ENCODE measurements at regions not wholly inside any gene's neighbourhood (a gene's known extent, or its start where the extent isn't known, plus 50 kb on each side); places are given as distances from the start of the nearest gene placed in this dataset.

- Histone ChIP-seq H3K9ac (no peak overlapping the region), H3K4me1 (ENCODE audit: low read depth, poor library complexity, severe bottlenecking) (no peaks in the 10 kb centered on the region), H2AFZ (ENCODE audit: low read depth) (no peak overlapping the region), H3K27me3 (ENCODE audit: insufficient read depth, low read depth) (no peaks in the 10 kb centered on the region), H3K27ac (no peak overlapping the region), H3K4me3 (IDR thresholded peaks at IDR 0.05; ENCODE audit: insufficient read depth, low read depth, low read length) (no peak overlapping the region), H3K36me3 (ENCODE audit: insufficient read depth) (no peaks in the 10 kb centered on the region), H3K79me2 (ENCODE audit: insufficient read depth, low read depth) (no peaks in the 10 kb centered on the region), H3K4me2 (no peak overlapping the region), H4K20me1 (ENCODE audit: insufficient read depth) (no peaks in the 10 kb centered on the region)
- no peak for TF ChIP-seq CTCF (conservative IDR thresholded peaks at IDR 0.05; ENCODE audit: low read depth, low read length)
Observed at GRCh38 chr13:105506463-105506862, 1029.0 kb downstream of the EFNB2 start.

- TF ChIP-seq CTCF (conservative IDR thresholded peaks at IDR 0.05; ENCODE audit: low read depth, low read length), result no peak
- Histone ChIP-seq H3K27ac (no peak overlapping the region), H3K27me3 (ENCODE audit: insufficient read depth, low read depth) (no peaks in the 10 kb centered on the region), H3K9ac (no peak overlapping the region), H3K4me2 (no peak overlapping the region), H3K4me3 (IDR thresholded peaks at IDR 0.05; ENCODE audit: insufficient read depth, low read depth, low read length) (no peak overlapping the region), H2AFZ (ENCODE audit: low read depth) (no peak overlapping the region), H3K4me1 (ENCODE audit: low read depth, poor library complexity, severe bottlenecking) (no peaks in the 10 kb centered on the region), H4K20me1 (ENCODE audit: insufficient read depth) (no peaks in the 10 kb centered on the region), H3K79me2 (ENCODE audit: insufficient read depth, low read depth) (no peaks in the 10 kb centered on the region), H3K36me3 (ENCODE audit: insufficient read depth) (no peaks in the 10 kb centered on the region)
Observed at GRCh38 chr13:105502193-105502592, 1033.3 kb downstream of the EFNB2 start.

GRCh38 chr13:105497597-105497996, 1037.9 kb downstream of the EFNB2 start:
- H3K27me3 ChIP-seq (ENCODE audit: insufficient read depth, low read depth), result no peaks in the 10 kb centered on the region
- H3K79me2 ChIP-seq (ENCODE audit: insufficient read depth, low read depth), result no peaks in the 10 kb centered on the region
- H3K4me2 ChIP-seq, result no peak overlapping the region
- H2AFZ ChIP-seq (ENCODE audit: low read depth), result no peak overlapping the region
- H3K4me1 ChIP-seq (ENCODE audit: low read depth, poor library complexity, severe bottlenecking), result no peaks in the 10 kb centered on the region
- no peaks in the 10 kb centered on the region for H4K20me1 ChIP-seq (ENCODE audit: insufficient read depth)
- H3K36me3 ChIP-seq (ENCODE audit: insufficient read depth), result no peaks in the 10 kb centered on the region
- no peak for TF ChIP-seq CTCF (conservative IDR thresholded peaks at IDR 0.05; ENCODE audit: low read depth, low read length)
- no peak overlapping the region for H3K4me3 ChIP-seq (IDR thresholded peaks at IDR 0.05; ENCODE audit: insufficient read depth, low read depth, low read length)
- H3K9ac ChIP-seq, result no peak overlapping the region
- H3K27ac ChIP-seq, result no peak overlapping the region

- H3K9ac ChIP-seq, result no peak overlapping the region
- H3K79me2 ChIP-seq (ENCODE audit: insufficient read depth, low read depth), result no peaks in the 10 kb centered on the region
- no peak for TF ChIP-seq CTCF (conservative IDR thresholded peaks at IDR 0.05; ENCODE audit: low read depth, low read length)
- H3K27me3 ChIP-seq (ENCODE audit: insufficient read depth, low read depth), result no peaks in the 10 kb centered on the region
- H3K36me3 ChIP-seq (ENCODE audit: insufficient read depth), result no peaks in the 10 kb centered on the region
- H2AFZ ChIP-seq (ENCODE audit: low read depth), result no peak overlapping the region
- H4K20me1 ChIP-seq (ENCODE audit: insufficient read depth), result no peaks in the 10 kb centered on the region
- no peak overlapping the region for H3K27ac ChIP-seq
- H3K4me1 ChIP-seq (ENCODE audit: low read depth, poor library complexity, severe bottlenecking), result no peaks in the 10 kb centered on the region
- no peak overlapping the region for H3K4me2 ChIP-seq
- H3K4me3 ChIP-seq (IDR thresholded peaks at IDR 0.05; ENCODE audit: insufficient read depth, low read depth, low read length), result no peak overlapping the region
Observed at GRCh38 chr13:105492216-105492615, 1043.2 kb downstream of the EFNB2 start.

GRCh38 chr13:105491345-105491744, 1044.1 kb downstream of the EFNB2 start:
- H3K27ac ChIP-seq, result no peak overlapping the region

More at GRCh38 chr13:105491345-105491744, 1044.1 kb downstream of the EFNB2 start:
- H2AFZ ChIP-seq (ENCODE audit: low read depth), result no peak overlapping the region
- no peaks in the 10 kb centered on the region for H3K36me3 ChIP-seq (ENCODE audit: insufficient read depth)
- TF ChIP-seq CTCF (conservative IDR thresholded peaks at IDR 0.05; ENCODE audit: low read depth, low read length), result no peak
- H3K4me2 ChIP-seq, result no peak overlapping the region
- H3K79me2 ChIP-seq (ENCODE audit: insufficient read depth, low read depth), result no peaks in the 10 kb centered on the region
- H4K20me1 ChIP-seq (ENCODE audit: insufficient read depth), result no peaks in the 10 kb centered on the region
- no peak overlapping the region for H3K9ac ChIP-seq
- no peaks in the 10 kb centered on the region for H3K4me1 ChIP-seq (ENCODE audit: low read depth, poor library complexity, severe bottlenecking)
- no peak overlapping the region for H3K4me3 ChIP-seq (IDR thresholded peaks at IDR 0.05; ENCODE audit: insufficient read depth, low read depth, low read length)
- no peaks in the 10 kb centered on the region for H3K27me3 ChIP-seq (ENCODE audit: insufficient read depth, low read depth)

All from KMS-11 (cell line).